HK-2 (cell line): ENCODE measurements at regions not wholly inside any gene's neighbourhood (a gene's known extent, or its start where the extent isn't known, plus 50 kb on each side); places are given as distances from the start of the nearest gene placed in this dataset.
A peak's percentile ranks its signal among the peaks of the same experiment; 100 is the strongest.

Source experiments
- DNase-seq: peaks from one replicate; pipeline ENCODE4 v3.0.0-alpha.2; 2018; ENCODE audit not compliant: unreplicated experiment

DNA sequence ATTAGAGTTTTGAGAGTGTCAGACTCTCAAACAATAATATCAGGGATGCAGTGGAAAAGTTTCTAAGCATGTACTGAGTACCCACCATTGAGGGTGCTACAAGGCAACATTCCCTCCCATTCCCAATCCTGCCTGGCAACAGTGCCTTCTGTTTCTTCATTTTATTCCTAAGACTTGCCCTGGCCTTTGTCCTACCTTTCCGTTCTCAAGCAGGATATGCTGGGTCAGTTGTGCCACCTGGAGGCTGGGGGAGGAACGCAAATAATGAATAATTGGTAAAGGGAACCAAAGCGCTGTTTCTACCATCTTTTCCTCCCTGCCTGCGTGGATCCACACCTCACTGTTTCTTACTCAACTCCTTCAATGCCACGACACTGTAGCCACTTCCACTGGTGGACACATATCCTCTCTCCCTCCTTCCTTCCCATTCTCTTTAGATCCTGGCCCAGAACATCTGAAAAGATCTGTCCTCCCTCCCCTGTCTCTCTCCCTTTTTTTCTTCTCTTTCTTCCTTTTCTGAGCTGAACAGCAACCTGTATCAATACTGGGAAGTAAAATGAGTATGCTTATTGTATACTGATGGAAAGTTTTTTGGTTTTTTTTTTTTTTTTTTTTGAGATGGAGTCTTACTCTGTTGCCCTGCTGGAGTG is 149.5 kb downstream of the C9orf152 start:
- DNase-seq = peak; percentile 30

DNA sequence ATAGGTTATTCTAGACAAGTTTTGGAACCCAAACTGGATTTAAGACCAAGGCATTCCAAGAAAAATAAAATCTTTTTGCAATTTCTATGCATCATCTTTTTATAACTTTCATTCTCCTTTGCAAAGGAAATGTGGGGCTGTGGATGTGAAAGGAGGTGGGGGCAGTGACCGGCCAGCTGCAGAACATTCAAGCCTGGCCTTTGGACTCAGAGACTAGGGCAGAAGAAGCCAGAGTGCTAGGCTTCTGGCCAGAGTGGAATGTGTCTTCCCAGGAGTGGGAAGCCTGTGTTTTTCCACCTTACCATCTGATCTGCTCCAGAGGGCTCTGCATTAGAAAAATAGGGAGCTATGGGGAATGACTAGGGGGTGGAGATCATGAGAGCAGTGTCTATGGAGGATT is 148.5 kb downstream of the C9orf152 start:
- DNase-seq = no peak

DNA sequence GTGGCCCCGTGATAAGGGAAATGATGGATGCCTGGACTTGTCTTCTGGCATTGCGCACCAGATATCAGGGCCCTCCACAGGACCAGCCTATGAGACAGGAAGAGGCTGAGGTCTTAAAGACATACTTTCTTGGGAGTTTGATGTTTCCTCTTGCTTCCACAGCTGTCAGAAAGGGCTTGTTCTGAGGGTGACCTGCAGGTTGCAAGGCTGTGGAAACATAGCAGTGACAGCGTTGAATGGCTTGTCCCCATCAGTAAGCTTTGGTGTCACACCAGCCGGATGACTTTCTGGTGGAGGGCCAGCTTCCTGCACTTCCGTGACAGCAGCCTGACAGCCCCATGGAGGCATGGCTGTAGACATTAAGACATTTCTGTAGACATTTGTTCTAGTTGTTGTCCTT is 143.2 kb downstream of the C9orf152 start:
- no peak for DNase-seq

DNA sequence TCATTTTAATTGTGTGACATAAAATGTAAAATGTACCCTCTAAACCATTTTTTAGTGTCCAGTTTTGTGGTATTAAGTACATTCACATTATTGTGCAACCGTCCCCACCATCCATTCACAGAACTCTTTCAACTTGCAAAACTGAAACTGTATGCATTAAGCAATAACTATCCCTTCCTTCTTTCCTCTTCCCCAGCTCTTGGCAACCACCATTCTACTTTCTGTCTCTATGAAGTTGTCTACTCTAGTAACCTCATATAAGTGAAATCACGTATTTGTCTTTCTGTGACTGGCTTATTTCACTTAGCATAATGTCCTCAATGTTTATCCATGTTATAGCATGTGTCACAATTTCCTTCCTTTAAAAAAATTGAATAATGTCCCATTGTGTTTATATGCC is 142.4 kb downstream of the C9orf152 start:
- DNase-seq = no peak

DNA sequence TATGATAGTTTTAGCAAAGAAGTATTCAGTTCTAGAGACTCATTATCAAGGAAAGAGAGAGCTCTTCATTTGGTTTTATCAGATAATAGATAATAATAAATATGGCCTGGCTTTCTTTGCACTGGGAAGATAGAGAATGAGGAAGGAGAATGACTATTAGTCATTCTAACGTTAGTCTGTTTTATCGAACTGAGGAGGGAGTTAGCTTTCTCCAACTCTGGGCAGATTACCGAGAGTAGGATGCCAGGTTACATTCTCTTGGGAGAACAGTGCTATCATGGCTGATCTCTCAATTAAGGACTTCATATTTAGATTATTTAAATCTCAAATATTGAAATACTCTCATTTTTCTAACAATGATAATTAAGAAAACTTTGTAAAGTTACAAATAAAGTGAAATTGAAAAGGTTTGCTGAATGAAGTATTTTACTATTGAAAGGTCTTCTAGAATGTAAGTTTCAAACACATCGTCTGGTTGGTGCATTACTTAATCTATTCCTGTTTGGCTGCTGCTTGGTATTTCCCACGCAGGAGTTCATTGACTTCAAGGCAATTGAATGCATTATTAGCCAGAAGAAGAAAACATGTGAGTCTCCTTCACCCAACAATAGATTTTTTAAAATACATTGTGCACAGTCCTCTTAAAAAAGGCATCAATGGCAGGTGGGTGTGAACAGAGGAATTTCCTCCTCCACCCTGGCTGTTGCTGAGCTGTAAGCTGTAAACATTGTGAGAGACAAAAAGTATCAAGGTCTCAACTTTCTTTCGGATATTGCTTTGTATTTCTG is 140.8 kb downstream of the C9orf152 start:
- DNase-seq = no peak

DNA sequence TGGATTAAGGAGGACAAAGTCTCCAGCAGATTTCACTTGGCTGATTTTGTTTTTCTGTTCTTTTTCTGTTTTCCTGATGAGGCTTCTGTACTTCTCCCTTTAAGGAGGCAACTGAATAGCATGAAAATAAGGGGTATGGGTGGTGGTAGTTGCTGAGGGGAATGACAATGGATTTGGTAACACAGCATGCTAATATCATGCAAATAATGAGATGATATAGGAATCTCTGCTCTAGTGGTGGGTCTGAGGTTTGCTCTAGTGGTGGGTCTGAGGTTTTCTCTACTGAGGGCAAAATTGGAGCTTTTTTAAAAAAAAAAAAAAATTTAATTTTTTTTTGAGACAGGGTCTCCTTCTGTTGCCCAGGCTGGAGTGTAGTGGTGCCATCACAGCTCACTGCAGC is 139.7 kb downstream of the C9orf152 start:
- no peak for DNase-seq

DNA sequence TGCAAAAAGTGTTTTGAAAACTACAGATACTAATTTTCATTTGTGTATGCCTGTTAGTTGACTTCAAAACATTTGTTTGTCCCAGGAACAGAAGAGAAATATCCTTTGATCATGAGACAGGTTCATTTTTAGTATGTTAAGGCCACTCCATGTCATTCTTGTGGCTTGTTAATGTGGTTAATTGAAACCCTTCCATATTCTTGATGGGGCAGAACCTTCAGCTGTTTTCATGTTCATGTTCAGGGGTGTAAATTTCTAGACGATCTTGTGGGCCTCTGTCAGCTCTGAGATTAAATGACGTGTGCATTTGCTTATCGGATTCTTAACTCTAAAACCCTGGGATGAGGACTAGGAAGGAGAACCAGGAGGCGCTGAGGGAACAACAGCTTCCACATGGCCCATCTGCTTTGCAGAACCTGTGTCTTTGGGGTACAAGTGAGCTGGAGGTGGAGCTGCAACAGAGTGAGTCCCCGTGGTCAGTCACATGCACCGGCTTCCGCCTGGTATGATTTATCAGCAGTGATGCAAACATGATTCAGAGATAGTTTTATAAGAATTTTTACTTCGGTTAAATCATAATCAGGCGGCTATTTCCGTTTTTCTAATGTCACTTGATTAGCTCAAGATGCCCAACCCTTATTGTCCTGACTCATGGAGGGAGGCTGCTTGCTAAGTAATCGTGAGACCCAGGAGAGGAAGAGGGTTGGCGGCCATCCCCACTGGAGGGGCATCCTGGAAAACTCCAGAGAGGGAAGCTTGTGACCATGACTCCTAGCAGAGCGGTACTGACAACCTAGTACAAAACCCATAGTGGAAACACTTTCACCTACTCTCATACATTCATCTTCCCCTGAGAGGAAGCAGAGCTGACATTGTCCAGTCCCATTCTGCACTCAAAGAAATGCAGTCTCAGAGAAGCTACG is 138.4 kb downstream of the C9orf152 start:
- DNase-seq = peak; percentile 17

DNA sequence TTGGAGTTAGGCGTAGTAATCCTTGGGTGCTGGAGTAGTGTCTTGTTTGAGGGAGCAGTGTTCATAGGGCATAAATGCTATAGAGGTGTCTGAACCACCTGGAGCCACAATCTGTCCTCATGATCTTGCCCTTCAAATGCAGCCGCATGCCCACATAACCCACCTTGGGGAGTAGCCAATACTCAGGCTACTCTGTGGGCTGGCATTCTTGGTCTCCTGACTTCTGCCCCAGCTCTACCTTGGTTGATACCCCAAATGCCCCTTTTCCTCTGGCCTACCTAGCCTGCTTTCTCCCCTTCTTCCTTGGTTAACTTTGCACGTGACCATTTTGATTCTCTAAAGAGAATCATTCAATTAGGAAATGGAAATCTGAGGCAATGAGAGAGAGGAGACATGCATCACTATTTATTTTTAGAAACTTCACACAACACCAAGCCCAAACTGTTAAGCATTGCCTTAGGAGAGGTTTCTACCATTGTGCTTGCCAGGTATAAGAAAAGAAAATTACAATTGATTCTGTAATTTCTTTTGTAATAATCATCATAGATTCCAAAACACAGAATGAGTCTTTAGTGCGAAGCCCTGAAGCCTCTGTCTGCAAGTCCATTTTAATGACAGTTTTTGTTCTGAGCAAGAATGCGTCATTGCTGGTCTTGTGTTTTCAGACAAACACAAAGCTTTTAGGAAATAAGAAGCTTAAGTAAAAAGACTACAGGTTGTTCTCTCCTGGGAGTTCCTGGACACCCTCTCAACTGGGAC is 135.2 kb downstream of the C9orf152 start:
- no peak for DNase-seq

DNA sequence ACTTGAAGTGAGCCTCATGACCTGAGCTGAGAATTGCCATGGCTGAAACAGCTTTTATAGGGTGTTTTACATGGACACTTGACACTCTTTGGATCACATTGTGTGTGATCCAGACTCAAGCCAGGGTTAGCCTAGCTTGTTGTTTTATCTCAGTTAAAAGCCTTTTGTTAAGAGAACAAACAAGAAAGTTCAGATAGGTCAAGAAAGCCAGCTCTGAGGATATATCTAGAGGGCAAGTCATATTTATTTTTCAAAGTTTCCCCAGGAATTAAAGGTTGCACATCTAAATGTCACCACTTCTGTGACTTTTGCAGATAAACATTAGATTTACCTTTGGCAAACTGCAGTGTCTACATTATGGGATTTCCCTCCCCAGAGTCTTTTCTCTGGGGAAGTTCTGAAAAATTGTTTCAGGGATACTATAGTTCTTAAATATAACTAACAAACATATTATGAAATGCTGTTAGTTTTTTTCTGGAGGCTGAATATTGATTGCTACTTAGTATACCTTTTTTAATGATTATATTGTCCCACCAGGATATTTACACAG is 134.5 kb downstream of the C9orf152 start:
- no peak for DNase-seq

DNA sequence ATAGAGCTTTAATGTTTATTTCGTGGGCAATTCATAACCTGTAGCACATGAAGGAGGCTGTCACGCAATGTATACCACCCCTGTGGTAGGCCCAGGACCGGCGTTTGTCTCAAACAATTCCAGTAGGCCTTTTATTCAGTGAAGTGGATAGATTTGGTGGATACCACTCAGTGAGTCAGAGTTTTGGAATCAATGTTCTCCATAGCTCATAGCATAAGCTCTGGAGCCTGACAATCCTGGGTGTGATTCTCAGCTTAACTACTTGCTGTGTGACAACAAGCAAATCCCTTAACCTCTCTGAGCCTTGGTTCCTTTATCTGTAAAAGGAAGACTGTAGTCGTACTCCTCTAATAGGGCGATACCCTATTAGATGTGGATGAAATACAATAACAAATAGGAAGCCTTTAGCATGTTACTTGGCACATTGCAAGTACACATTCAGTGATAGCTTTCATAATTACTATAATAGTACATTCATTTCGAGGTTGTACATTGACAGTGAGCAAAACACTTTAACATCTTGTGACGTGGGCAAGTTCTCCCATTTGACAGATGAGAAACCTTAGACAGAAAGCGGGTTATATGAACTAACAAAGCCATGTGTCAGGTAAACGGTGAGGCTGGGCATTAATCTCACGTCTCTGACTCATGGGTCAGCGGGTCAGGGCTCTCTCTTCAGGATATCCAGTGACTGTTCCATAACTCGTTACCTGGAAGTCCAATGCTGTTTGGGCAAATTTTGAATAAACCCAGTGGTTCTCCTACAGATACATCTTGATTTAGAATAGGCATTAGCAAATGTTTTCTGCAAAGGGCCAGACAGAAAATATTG is 130.8 kb downstream of the C9orf152 start:
- DNase-seq = peak; percentile 44

DNA sequence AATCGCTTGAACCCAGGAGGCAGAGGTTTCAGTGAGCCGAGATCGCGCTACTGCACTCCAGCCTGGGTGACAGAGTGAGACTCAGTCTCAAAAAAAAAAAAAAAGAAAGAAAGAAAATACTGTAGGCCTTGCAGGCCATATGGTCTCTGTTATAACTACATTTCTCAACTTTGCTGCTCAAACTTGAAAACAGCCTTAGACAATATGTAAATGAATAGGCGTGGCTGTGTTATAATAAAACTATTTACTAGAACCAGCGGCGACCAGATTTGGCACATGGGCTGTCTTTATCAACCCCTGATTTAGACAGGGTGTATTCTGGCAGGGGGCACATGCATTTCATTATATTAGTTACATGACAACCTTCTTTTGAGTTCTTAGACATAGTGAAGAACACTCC is 130.0 kb downstream of the C9orf152 start:
- no peak for DNase-seq

DNA sequence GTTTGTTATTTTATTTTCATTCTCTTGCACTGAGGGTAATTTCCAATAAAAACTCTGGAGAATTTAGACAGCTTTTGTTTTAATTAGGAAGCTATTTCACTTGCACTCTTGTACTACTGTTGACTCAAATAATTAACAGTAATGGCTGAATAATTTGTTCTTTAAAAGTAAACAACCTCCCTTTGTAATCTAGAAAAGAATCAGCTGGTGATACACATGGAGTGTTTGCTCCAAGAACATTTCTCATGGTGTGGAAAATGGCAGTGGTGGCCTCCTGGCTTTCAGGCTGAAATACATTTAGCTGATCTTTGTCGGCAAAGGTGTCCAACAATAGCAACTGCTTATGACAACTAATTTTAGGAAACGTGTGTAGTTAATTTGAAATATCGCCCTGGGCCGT is 129.4 kb downstream of the C9orf152 start:
- no peak for DNase-seq

DNA sequence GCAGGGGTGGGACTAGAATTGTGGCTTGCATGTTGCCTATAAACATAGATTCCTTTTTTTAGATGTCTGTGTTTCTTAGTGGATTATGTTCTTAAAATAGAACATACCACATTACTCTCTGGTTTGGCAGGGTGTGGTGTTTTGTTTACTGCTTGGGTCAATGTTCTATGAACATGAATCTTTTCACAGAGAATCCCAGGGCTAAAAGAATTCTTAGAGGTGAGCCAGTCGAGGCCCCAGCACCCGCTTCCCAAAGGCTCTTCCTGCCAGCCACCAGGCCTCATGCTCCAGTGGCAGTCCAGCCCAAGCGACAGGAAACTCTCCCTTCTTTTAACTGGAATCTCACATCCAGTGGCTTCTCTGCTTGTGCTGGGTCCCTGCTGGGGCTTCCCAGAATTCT is 126.6 kb downstream of the C9orf152 start:
- no peak for DNase-seq

DNA sequence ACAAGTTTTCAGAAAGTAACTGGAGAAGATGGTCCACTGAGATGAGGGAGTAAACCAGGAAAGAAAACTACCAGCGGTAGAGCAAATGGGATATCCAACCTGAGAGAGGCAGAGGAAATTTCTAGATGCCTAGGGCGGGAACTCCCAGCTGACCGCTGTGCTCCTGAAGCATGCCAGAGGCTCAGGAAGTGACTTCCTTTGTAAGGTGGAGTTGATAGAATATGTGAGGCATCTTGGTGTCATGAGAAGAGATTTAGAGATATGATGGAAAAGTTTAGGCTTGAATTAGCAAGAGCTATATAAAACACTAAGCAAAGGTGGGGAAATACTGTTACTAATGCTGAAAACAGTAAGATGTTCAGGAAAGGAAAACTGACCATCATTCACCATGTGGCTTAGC is 124.1 kb downstream of the C9orf152 start:
- DNase-seq = no peak

DNA sequence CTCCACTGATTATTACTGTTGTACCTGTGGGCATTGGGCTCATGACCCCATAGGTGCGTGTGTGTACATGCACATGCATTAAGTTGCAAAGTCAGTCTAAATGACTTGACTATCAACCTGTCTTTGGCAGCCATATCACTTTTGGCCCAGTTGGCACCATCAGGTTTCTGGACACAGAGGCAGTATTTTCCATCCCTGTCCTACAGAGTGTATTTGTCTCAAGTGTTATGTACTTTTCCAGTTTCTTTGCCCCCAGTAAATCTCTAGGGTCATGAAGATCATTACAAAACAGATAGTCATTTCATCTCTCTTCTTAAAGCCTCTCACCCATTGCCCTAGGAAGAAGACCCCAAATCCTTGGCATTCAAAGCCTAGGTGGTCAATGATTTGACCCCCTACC is 121.4 kb downstream of the C9orf152 start:
- DNase-seq = no peak

DNA sequence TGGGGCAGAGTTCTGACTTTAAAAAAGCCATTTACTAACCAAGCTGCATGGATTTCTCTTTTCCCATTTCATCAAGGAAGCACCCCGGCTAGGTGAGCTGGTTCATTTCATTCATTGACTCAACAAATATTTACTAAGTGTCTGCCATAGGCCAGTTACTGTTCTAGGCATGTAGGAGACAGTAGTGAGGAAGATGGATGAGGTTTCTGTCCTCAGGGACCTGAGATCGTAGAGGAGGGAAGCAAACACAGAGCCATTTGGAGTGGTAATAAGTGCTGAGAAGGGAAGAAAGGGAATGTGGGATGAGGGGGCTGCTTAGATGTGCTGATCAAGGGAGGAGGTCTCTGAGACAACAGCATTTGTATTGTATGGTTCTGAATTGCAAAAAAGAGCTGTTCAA is 120.4 kb downstream of the C9orf152 start:
- no peak for DNase-seq

DNA sequence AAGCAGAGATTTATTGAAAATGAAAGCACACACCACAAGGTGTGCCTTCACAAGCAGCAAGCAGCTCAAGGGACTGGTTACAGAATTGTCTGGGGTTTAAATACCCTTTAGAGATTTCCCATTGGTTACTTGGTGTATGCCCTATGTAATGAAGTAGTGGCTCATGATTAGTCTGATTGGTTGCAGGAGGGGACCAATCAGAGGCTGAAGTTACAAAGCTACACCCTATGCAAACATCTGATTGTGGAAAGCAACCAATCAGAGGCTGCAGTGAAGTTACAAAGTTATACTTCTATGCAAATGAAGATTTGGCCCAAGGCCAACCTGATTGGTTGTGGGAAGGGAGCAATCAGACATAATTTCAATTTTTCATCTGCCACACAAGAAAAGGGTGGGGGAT is 119.9 kb downstream of the C9orf152 start:
- no peak for DNase-seq

DNA sequence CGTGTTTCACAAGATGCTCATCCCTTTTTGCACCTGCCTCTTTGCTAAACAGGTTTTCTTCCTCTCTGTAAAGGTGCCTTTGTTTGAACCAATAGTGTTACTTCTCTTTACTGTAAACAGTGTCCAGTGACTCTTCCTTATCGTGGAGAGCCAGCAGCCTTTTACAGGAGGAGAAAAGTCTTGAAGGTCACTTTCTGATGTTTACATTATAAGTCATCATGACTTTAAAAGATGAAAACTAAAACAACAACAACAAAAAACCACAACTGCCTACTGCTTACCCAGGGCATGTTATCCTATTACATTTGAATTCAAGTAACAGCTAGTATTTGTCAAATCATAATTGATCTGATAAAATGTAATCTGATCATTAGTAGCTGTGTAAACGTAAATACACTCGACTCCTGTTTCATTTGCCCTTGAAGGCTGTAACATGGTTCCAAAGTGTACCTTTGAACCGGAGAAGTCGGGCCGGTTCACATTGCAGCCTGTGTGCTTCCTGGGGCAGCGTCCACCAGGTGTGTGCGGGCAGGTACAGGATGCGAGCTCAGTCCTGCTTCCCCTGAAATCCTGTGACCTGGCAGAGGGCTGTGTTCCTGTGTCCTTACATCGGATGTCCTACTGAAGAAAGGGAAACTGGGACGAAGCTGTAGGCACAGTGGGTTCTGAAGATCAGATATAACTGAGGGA is 118.1 kb downstream of the C9orf152 start:
- DNase-seq = no peak

DNA sequence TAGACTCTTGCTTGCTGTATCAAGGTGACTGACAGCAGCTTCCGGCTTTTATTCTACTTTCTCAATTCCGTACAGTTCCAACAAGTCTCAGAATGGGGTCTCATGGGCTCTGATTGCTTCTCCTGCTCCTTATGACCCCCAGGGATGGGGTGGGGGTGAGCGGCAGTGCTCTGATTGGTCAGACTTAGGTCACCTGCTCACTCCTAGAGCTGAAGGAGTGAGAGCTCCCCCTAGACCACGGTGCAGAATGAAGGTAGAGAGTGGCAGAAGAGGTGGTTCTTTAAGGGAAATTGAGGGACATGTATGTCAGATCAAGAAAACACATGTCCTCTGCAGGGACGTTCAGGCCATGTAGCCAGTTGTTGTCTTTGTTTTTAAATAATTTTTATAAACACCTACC is 115.2 kb downstream of the C9orf152 start:
- no peak for DNase-seq

DNA sequence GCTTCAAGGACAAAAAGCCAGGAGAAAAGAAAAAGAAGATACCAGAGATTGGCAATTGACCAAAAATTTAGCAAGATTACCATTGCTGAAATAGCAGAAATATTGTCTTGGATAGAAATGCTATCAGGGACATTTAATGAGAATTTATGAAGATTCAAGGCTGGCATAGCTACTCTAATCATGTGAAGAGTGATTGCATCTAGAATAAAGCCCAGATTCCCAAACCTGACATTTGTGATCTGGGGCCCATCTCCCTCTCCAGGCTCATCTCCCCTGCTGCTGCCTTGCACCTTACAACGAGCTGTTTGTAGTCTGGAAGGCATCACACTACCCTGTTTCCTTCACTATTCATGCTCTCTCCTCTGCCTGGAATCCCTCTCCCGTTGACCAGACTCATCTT is 114.5 kb downstream of the C9orf152 start:
- DNase-seq = no peak
